SK-N-SH (cell line): ENCODE measurements at regions not wholly inside any gene's neighbourhood (a gene's known extent, or its start where the extent isn't known, plus 50 kb on each side); places are given as distances from the start of the nearest gene placed in this dataset.

Experiments
- EZH2phosphoT487 ChIP-seq: fragments of 200-600 bp; sonication (generic); IDR thresholded peaks from 2 replicates; pipeline ENCODE4 v1.6.1; 2017; ENCODE audit warnings: low read depth, mixed run types, mild to moderate bottlenecking, antibody characterized with exemption, moderate library complexity, borderline replicate concordance
- FOXM1 ChIP-seq: IDR thresholded peaks from 2 replicates; pipeline ENCODE4 v1.4.0; 2012; ENCODE audit warnings: low read depth, mild to moderate bottlenecking
- POLR2AphosphoS5 ChIP-seq: IDR thresholded peaks from 2 replicates; pipeline ENCODE4 v1.6.1; 2012; ENCODE audit warnings: low read depth, low read length
- TF ChIP-seq, protein P1 (sequence below): fragments of 200-600 bp; sonication (generic); IDR thresholded peaks from 2 replicates; pipeline ENCODE4 v1.6.1; 2017; ENCODE audit warnings: antibody characterized with exemption, mild to moderate bottlenecking, moderate library complexity
- TF ChIP-seq, protein P2 (sequence below): IDR thresholded peaks from 2 replicates; pipeline ENCODE4 v1.4.0; 2012; ENCODE audit warnings: low read depth

DNA sequence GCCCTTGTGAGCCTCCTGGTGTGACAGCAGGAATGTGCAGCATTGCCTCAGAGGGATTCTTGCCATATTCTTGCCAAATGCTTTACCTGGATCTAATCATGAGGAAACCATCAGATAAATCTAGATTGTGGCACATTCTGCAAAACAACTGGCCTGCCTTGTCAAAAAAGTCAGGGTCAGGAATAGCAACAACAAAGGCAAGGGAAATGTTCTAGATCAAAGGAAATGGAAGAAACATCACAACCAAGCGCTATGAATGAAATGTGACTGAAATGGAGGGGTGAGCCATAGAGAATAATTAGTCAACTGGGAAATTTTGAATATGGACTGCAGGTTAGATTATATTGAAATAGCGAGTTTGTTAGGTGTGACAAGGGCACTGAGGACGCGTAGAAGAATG lies 262.6 kb upstream of the CDYL start:
- TF ChIP-seq, protein P1, sequence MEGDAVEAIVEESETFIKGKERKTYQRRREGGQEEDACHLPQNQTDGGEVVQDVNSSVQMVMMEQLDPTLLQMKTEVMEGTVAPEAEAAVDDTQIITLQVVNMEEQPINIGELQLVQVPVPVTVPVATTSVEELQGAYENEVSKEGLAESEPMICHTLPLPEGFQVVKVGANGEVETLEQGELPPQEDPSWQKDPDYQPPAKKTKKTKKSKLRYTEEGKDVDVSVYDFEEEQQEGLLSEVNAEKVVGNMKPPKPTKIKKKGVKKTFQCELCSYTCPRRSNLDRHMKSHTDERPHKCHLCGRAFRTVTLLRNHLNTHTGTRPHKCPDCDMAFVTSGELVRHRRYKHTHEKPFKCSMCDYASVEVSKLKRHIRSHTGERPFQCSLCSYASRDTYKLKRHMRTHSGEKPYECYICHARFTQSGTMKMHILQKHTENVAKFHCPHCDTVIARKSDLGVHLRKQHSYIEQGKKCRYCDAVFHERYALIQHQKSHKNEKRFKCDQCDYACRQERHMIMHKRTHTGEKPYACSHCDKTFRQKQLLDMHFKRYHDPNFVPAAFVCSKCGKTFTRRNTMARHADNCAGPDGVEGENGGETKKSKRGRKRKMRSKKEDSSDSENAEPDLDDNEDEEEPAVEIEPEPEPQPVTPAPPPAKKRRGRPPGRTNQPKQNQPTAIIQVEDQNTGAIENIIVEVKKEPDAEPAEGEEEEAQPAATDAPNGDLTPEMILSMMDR = no peak
- no peak for TF ChIP-seq POLR2AphosphoS5
- TF ChIP-seq FOXM1 = no peak
- TF ChIP-seq, protein P2, sequence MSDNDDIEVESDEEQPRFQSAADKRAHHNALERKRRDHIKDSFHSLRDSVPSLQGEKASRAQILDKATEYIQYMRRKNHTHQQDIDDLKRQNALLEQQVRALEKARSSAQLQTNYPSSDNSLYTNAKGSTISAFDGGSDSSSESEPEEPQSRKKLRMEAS = no peak
- TF ChIP-seq EZH2phosphoT487 = no peak
